CD14-positive monocyte (primary cell): ENCODE measurements at regions not wholly inside any gene's neighbourhood (a gene's known extent, or its start where the extent isn't known, plus 50 kb on each side); places are given as distances from the start of the nearest gene placed in this dataset.

Source experiments
- DNase-seq, 3 donors: peaks; one replicate each; pipeline ENCODE4 v3.0.0-alpha.2; 2011 to 2022
- H2AFZ ChIP-seq: 2 replicates; pipeline ENCODE4 v1.6.0; 2012; ENCODE audit warnings: mild to moderate bottlenecking, low read depth, low read length, inconsistent platforms; ENCODE audit not compliant: insufficient read depth, poor library complexity, severe bottlenecking
- H3K27ac ChIP-seq, 2 donors: 1 replicate in 1 of 2; 2 replicates in 1 of 2; pipeline ENCODE4 v1.5.1; 2012 to 2013; ENCODE audit warnings: low read length in 2 of 2, control low read depth in 1 of 2, inconsistent platforms in 1 of 2, low read depth in 1 of 2, mild to moderate bottlenecking in 1 of 2
- H3K27me3 ChIP-seq, 2 donors: one replicate each; pipeline versions ENCODE4 v1.6.0 to v1.6.1; 2011 to 2013; ENCODE audit warnings: low read length in 2 of 2; ENCODE audit not compliant: control insufficient read depth in 2 of 2, insufficient read depth in 2 of 2
- H3K36me3 ChIP-seq, 2 donors: replicated peaks in 1 of 2; 1 replicate in 1 of 2; 2 replicates in 1 of 2; pipeline versions ENCODE4 v1.5.1 to v1.6.1; 2012 to 2013; ENCODE audit warnings: low read length in 2 of 2, control low read depth in 1 of 2, inconsistent platforms in 1 of 2, mild to moderate bottlenecking in 1 of 2; ENCODE audit not compliant: insufficient read depth in 2 of 2, control insufficient read depth in 1 of 2
- H3K4me1 ChIP-seq, 2 donors: 1 replicate in 1 of 2; 2 replicates in 1 of 2; pipeline versions ENCODE4 v1.5.1 to v1.6.1; 2012 to 2013; ENCODE audit warnings: low read length in 2 of 2, control low read depth in 1 of 2, inconsistent platforms in 1 of 2, mild to moderate bottlenecking in 1 of 2, moderate library complexity in 1 of 2; ENCODE audit not compliant: insufficient read depth in 2 of 2, control insufficient read depth in 1 of 2
- H3K4me2 ChIP-seq: replicated peaks from 2 replicates; pipeline ENCODE3; 2012; ENCODE audit warnings: low read length, moderate library complexity, mild to moderate bottlenecking; ENCODE audit not compliant: poor library complexity, severe bottlenecking; ENCODE audit errors: extremely low read depth
- H3K4me3 ChIP-seq, 3 experiments: fragments of 200-600 bp in 1 of 3; sonication (generic) in 1 of 3; replicated peaks in 1 of 3; 1 replicate in 2 of 3; 2 replicates in 1 of 3; pipeline ENCODE4 v1.5.1; 2011 to 2013; ENCODE audit warnings: low read length in 3 of 3, mild to moderate bottlenecking in 3 of 3, control low read depth in 2 of 3, low read depth in 2 of 3, inconsistent platforms in 1 of 3, moderate library complexity in 1 of 3
- H3K79me2 ChIP-seq: 2 replicates; pipeline ENCODE4 v1.6.0; 2012; ENCODE audit warnings: mild to moderate bottlenecking, control low read depth, inconsistent platforms, low read length, moderate library complexity; ENCODE audit not compliant: insufficient read depth
- H3K9ac ChIP-seq: 2 replicates; pipeline ENCODE4 v1.6.0; 2017; ENCODE audit warnings: low read length, mild to moderate bottlenecking; ENCODE audit not compliant: insufficient read depth, poor library complexity, severe bottlenecking
- H3K9me3 ChIP-seq, 2 donors: replicated peaks in 1 of 2; 1 replicate in 1 of 2; 2 replicates in 1 of 2; pipeline versions ENCODE4 v1.5.1 to v1.6.1; 2012 to 2013; ENCODE audit warnings: low read length in 2 of 2, control low read depth in 1 of 2; ENCODE audit not compliant: control insufficient read depth in 1 of 2, insufficient read depth in 1 of 2
- H4K20me1 ChIP-seq: 2 replicates; pipeline ENCODE4 v1.6.0; 2012; ENCODE audit warnings: mild to moderate bottlenecking, low read length, control low read depth, moderate library complexity; ENCODE audit not compliant: insufficient read depth
- H3K27ac Mint-ChIP-seq, 7 donors: one replicate each; pipeline ENCODE4 v1.8.0; 2020; ENCODE audit warnings: mild to moderate bottlenecking in 7 of 7, mixed read lengths in 7 of 7, moderate library complexity in 6 of 7, inconsistent platforms in 2 of 7
- H3K27me3 Mint-ChIP-seq, 3 donors: one replicate each; pipeline ENCODE4 v1.8.0; 2021 to 2022; ENCODE audit warnings: low read depth in 3 of 3, mild to moderate bottlenecking in 3 of 3, mixed read lengths in 3 of 3, moderate library complexity in 3 of 3, inconsistent platforms in 1 of 3
- H3K36me3 Mint-ChIP-seq, 2 donors: one replicate each; pipeline ENCODE4 v1.8.0; 2020; ENCODE audit warnings: mixed read lengths in 2 of 2, inconsistent platforms in 1 of 2, mild to moderate bottlenecking in 1 of 2
- H3K4me1 Mint-ChIP-seq: one replicate; pipeline ENCODE4 v1.8.0; 2020; ENCODE audit warnings: mild to moderate bottlenecking, mixed read lengths
- H3K4me3 Mint-ChIP-seq, 2 donors: one replicate each; pipeline ENCODE4 v1.8.0; 2020; ENCODE audit warnings: mild to moderate bottlenecking in 2 of 2, mixed read lengths in 2 of 2, moderate library complexity in 1 of 2
- H3K9me3 Mint-ChIP-seq, 7 donors: one replicate each; pipeline ENCODE4 v1.8.0; 2020 to 2022; ENCODE audit warnings: mixed read lengths in 7 of 7, mild to moderate bottlenecking in 6 of 7, moderate library complexity in 6 of 7, inconsistent platforms in 2 of 7
- WGBS: methylation state at CpG from one replicate; pipeline ENCODE4 v1.1.5; 2013; ENCODE audit warnings: missing lambda C conversion rate; ENCODE audit not compliant: insufficient coverage; 5-methylcytosine and 5-hydroxymethylcytosine counted together
- intact Hi-C, 2 donors: fragments of 100-400 bp; cut with micrococcal nuclease; formaldehyde crosslinking; loops; one replicate each; pipeline versions ENCODE4 v1.15.0 to v1.15.1; 2023
- TF ChIP-seq, protein P1 (sequence below): fragments of 200-600 bp; IDR thresholded peaks from one replicate; pipeline ENCODE4 v1.8.0; 2022; ENCODE audit warnings: antibody characterized with exemption, mild to moderate bottlenecking

DNA sequence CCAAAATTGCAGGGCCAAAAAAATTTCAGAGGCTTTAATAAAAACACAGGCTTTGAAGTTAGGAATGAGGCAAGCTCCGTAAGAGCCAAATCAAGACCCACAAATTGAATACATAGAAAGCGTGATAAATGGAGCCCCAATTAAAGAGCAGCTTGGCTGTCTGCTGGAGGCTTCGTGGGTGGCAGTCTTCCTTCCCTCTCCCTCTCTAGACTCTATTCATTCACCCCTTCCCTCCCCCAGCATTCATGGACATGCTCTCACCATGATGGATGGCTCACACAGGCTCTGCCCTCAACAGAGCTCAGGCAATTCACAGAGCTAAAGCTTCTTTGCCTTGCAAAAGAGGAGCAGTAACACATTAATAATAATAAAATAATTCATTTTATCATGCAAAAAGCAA, 214.1 kb downstream of the HERPUD2 start:
- Histone ChIP-seq H3K36me3 (no peaks in the 10 kb centered on the region), H3K9me3 (peaks cover 0 to 5% of the 10 kb centered on the region in 2 donors), H3K4me2 (no peak overlapping the region), H3K9ac (no peak overlapping the region), H3K79me2 (no peaks in the 10 kb centered on the region), H2AFZ (no peak overlapping the region), H3K27ac (no peak overlapping the region), H3K27me3 (no peaks in the 10 kb centered on the region), H3K4me1 (no peaks in the 10 kb centered on the region), H4K20me1 (no peaks in the 10 kb centered on the region), H3K4me3 (no peak overlapping the region)
- no peak overlapping the region for H3K27ac Mint-ChIP-seq
- no peak overlapping the region for H3K4me3 Mint-ChIP-seq
- no peaks in the 10 kb centered on the region for H3K4me1 Mint-ChIP-seq
- peaks cover 6 to 19% (median 8%) of the 10 kb centered on the region in 3 donors for H3K27me3 Mint-ChIP-seq
- peaks cover 0 to 11% (median 5%) of the 10 kb centered on the region in 7 donors for H3K9me3 Mint-ChIP-seq
- intact Hi-C loops = no loop called here
- DNase-seq = no peak
- TF ChIP-seq, protein P1, sequence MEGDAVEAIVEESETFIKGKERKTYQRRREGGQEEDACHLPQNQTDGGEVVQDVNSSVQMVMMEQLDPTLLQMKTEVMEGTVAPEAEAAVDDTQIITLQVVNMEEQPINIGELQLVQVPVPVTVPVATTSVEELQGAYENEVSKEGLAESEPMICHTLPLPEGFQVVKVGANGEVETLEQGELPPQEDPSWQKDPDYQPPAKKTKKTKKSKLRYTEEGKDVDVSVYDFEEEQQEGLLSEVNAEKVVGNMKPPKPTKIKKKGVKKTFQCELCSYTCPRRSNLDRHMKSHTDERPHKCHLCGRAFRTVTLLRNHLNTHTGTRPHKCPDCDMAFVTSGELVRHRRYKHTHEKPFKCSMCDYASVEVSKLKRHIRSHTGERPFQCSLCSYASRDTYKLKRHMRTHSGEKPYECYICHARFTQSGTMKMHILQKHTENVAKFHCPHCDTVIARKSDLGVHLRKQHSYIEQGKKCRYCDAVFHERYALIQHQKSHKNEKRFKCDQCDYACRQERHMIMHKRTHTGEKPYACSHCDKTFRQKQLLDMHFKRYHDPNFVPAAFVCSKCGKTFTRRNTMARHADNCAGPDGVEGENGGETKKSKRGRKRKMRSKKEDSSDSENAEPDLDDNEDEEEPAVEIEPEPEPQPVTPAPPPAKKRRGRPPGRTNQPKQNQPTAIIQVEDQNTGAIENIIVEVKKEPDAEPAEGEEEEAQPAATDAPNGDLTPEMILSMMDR = no peak
- WGBS = 70% methylated on average over 2 of the region's 3 CpGs
- H3K36me3 Mint-ChIP-seq = no peaks in the 10 kb centered on the region

DNA sequence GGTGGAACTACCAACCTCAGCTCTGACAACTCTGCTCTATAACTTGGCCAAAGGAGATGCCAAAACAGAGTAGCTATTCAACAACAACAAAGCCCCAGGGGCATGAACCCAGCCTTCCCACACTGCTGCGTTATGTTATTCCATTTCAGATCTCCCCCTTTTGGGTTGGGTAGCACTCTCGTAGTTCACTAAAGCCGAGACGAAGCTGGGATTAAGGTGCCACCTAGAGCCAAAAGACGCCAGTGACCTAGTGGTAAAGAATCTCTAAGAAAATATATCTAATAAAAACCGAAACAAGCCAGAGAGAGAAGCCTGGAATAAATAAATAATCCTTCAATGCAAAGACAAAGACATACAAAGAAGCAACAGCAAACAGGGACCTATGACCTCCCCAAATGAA, 217.3 kb downstream of the HERPUD2 start:
- TF ChIP-seq, protein P1 = no peak
- Histone ChIP-seq H3K27ac (no peak overlapping the region), H3K36me3 (no peaks in the 10 kb centered on the region), H4K20me1 (no peaks in the 10 kb centered on the region), H3K4me2 (no peak overlapping the region), H3K9ac (no peak overlapping the region), H3K4me1 (no peaks in the 10 kb centered on the region), H2AFZ (no peak overlapping the region), H3K4me3 (no peak overlapping the region), H3K79me2 (no peaks in the 10 kb centered on the region), H3K9me3 (peaks cover 0 to 5% of the 10 kb centered on the region in 2 donors), H3K27me3 (no peaks in the 10 kb centered on the region)
- H3K27ac Mint-ChIP-seq = no peak overlapping the region
- WGBS = 80% methylated on average over 1 of the region's 6 CpGs
- no peaks in the 10 kb centered on the region for H3K4me1 Mint-ChIP-seq
- no peak overlapping the region for H3K4me3 Mint-ChIP-seq
- intact Hi-C loops = no loop called here
- H3K9me3 Mint-ChIP-seq = peaks cover 0 to 16% (median 8%) of the 10 kb centered on the region in 7 donors
- DNase-seq = no peak
- peaks cover 6 to 16% (median 8%) of the 10 kb centered on the region in 3 donors for H3K27me3 Mint-ChIP-seq
- no peaks in the 10 kb centered on the region for H3K36me3 Mint-ChIP-seq
